Heart left ventricle (tissue), 16 donors: ENCODE measurements at regions not wholly inside any gene's neighbourhood (a gene's known extent, or its start where the extent isn't known, plus 50 kb on each side); places are given as distances from the start of the nearest gene placed in this dataset.

Source experiments
- ATAC-seq, 4 donors: fragments of 200-7000 bp; cut with Tn5 transposase; one replicate each; pipeline ENCODE4 v1.9.1; 2020 to 2022; ENCODE audit warnings: moderate library complexity in 4 of 4, mild to moderate bottlenecking in 3 of 4, moderate number of reproducible peaks in 1 of 4
- DNase-seq, 5 donors: peaks; one replicate each; pipeline ENCODE4 v3.0.0-alpha.2; 2020
- H3K27ac ChIP-seq, 12 donors: fragments of 200-600 bp; sonication (generic) in 4 of 12; one replicate each; pipeline versions ENCODE4 v1.5.0 to v1.8.0; 2016 to 2022; ENCODE audit warnings: mild to moderate bottlenecking in 2 of 12
- H3K27me3 ChIP-seq, 9 donors: fragments of 200-600 bp; sonication (generic) in 2 of 9; one replicate each; pipeline versions ENCODE4 v1.5.1 to v1.8.0; 2016 to 2022; ENCODE audit warnings: mild to moderate bottlenecking in 3 of 9
- H3K36me3 ChIP-seq, 9 donors: fragments of 200-600 bp; sonication (generic) in 2 of 9; one replicate each; pipeline versions ENCODE4 v1.5.0 to v1.8.0; 2018 to 2022; ENCODE audit warnings: mild to moderate bottlenecking in 2 of 9
- H3K4me1 ChIP-seq, 12 donors: fragments of 200-600 bp; sonication (generic) in 4 of 12; one replicate each; pipeline versions ENCODE4 v1.5.0 to v1.8.0; 2016 to 2022; ENCODE audit warnings: mild to moderate bottlenecking in 3 of 12
- H3K4me3 ChIP-seq, 12 donors: fragments of 200-600 bp; sonication (generic) in 4 of 12; one replicate each; pipeline versions ENCODE4 v1.5.0 to v1.8.0; 2017 to 2022; ENCODE audit warnings: mild to moderate bottlenecking in 9 of 12, moderate library complexity in 4 of 12
- H3K9me3 ChIP-seq, 12 donors: fragments of 200-600 bp; sonication (generic) in 4 of 12; one replicate each; pipeline versions ENCODE4 v1.5.0 to v1.8.0; 2016 to 2022; ENCODE audit warnings: mild to moderate bottlenecking in 1 of 12
- POLR2A ChIP-seq, 2 donors: fragments of 450-650 bp; IDR thresholded peaks; one replicate each; pipeline ENCODE4 v1.6.1; 2017; ENCODE audit warnings: antibody characterized with exemption in 2 of 2, mild to moderate bottlenecking in 2 of 2, moderate library complexity in 2 of 2
- WGBS, 4 donors: extraction: QIAGEN DNeasy Blood & Tissue Kit in 2 of 4; methylation state at CpG; one replicate each; pipeline versions ENCODE4 v1.1.5 to v1.1.7; 2013 to 2018; 5-methylcytosine and 5-hydroxymethylcytosine counted together
- intact Hi-C, 10 donors: fragments of 100-400 bp; cut with DNase I; formaldehyde crosslinking; loops; one replicate each; pipeline versions ENCODE4 v1.11.1 to v1.14.2; 2022
- TF ChIP-seq, protein P1 (sequence below), 12 donors: fragments of 200-600 bp; sonication (generic) in 4 of 12; IDR thresholded peaks; one replicate each; pipeline versions ENCODE4 v1.5.0 to v1.8.0; 2018 to 2022; ENCODE audit warnings: antibody characterized with exemption in 12 of 12, mild to moderate bottlenecking in 5 of 12
- donor health status: ischemic (EF 13 %, LVEDD 7.1; RV severe dilation, severe dysfunction).
- donor health status: healthy with polysubstance abuse.
- donor health status: DM: no; HTN: yes; CAD: no.
- donor health status: DM: no; HTN: no; CAD: no.
- donor health status: ischemic (EF 25% LVEDD 6.9; RV normal size, moderate dysfunction).
- donor health status: ischemic (EF 25% LVEDD 5.7; RV mildly dilated, moderate dysfunction).
- donor health status: healthy.
- donor health status: DM: yes; HTN: yes; CAD: no.
- donor health status: ischemic (EF 35%, LVEDD 5.7; RV mildly dilated, moderate dysfunction).
- donor health status: nonischemic (EF 11% LVEDD 7.7; RV severe dilation, severe dysfunction).
- donor health status: DM: yes; HTN: yes; CAD: no.
- donor health status: PGD.
- donor health status: ischemic (EF 29% LVEDD 5.4; RV normal size, mild dysfunction).
- donor health status: nonischemic (EF 23%, LVEDD 6.1; RV moderate dilation, normal function).

DNA sequence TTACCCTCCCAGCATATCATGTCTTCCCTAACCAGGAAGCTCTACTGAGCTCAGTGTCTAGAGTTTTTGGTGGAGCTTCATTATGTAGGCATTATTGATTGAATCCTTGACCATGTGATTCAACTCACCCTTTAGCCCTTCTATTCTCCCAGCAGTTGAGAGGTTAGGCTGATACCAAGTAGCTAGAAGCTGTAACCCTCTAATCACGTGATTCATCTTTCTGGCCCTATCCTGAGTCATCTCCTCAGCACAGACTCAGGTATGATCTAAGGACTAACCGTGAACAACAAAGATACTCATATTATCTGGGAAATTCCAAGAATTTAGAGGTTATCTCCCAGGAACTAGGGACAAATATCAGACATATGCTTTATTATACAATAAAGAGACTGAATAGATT lies 625.5 kb downstream of the JRKL start:
- Histone ChIP-seq H3K36me3 (no peaks in the 10 kb centered on the region), H3K27me3 (no peaks in the 10 kb centered on the region), H3K27ac (no peak overlapping the region), H3K4me3 (no peak overlapping the region), H3K9me3 (no peaks in the 10 kb centered on the region), H3K4me1 (no peaks in the 10 kb centered on the region)
- DNase-seq (no peak), ATAC-seq (no peak)
- WGBS, 4 donors = 71 to 81% (median 78%) methylated on average over 2 of the region's 2 CpGs
- intact Hi-C loops = no loop called here
- TF ChIP-seq, protein P1, sequence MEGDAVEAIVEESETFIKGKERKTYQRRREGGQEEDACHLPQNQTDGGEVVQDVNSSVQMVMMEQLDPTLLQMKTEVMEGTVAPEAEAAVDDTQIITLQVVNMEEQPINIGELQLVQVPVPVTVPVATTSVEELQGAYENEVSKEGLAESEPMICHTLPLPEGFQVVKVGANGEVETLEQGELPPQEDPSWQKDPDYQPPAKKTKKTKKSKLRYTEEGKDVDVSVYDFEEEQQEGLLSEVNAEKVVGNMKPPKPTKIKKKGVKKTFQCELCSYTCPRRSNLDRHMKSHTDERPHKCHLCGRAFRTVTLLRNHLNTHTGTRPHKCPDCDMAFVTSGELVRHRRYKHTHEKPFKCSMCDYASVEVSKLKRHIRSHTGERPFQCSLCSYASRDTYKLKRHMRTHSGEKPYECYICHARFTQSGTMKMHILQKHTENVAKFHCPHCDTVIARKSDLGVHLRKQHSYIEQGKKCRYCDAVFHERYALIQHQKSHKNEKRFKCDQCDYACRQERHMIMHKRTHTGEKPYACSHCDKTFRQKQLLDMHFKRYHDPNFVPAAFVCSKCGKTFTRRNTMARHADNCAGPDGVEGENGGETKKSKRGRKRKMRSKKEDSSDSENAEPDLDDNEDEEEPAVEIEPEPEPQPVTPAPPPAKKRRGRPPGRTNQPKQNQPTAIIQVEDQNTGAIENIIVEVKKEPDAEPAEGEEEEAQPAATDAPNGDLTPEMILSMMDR (IDR thresholded peaks at IDR 0.05) = no peak
- TF ChIP-seq POLR2A (IDR thresholded peaks at IDR 0.05) = no peak

DNA sequence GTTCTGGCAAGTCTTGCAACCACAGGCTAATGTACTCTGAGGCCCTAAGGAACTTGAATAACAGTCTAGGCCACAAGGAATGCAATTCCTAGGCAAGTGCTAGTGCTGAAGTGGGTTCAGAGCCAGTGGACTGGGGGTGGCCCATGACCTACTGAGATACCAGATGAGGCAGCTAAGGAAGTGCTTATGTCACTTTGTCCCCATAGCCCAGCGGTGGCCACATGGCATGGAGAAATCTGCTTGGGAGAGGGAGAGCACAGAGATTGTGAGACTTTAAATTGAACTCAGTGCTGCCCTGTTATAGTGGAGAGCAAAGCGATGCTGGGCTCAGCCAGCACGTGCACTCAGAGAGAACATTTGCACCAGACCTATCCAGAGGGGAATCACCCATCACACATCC lies 629.5 kb downstream of the JRKL start:
- H3K4me1 ChIP-seq = no peaks in the 10 kb centered on the region
- TF ChIP-seq, protein P1 (IDR thresholded peaks at IDR 0.05) = no peak
- no peak for TF ChIP-seq POLR2A (IDR thresholded peaks at IDR 0.05)
- H3K36me3 ChIP-seq = no peaks in the 10 kb centered on the region
- H3K27me3 ChIP-seq = no peaks in the 10 kb centered on the region
- H3K9me3 ChIP-seq = peaks cover 0 to 5% (median 0%) of the 10 kb centered on the region in 12 donors
- intact Hi-C loops = no loop called here
- no peak overlapping the region for H3K27ac ChIP-seq
- H3K4me3 ChIP-seq = no peak overlapping the region
- ATAC-seq = no peak
- 80 to 91% (median 84%) methylated on average over 2 to 3 of the region's 3 CpGs for WGBS, 4 donors
- no peak for DNase-seq

DNA sequence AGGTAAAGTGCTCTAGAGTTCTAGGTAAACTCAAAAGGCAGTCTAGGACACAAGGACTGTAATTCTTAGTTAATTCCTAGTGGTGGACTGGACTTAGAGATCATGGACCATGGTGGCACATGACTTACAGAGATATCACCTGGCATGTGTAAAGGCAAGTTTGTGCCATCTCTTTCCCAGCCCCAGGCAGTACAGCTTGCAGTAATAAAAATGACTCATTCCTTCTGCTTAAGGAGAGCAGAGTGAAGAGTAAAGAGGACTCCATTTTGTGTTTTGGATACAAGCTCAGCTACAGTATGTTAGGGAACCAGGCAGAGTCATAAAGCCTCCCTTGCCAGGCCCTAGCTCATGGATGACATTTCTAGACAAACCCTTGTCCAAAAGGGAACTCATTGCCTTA lies 629.9 kb downstream of the JRKL start:
- H3K36me3 ChIP-seq = no peaks in the 10 kb centered on the region
- H3K27me3 ChIP-seq = no peaks in the 10 kb centered on the region
- no peak overlapping the region for H3K4me3 ChIP-seq
- DNase-seq (no peak), ATAC-seq (no peak)
- H3K4me1 ChIP-seq = no peaks in the 10 kb centered on the region
- H3K9me3 ChIP-seq = peaks cover 0 to 9% (median 0%) of the 10 kb centered on the region in 12 donors
- intact Hi-C loops = no loop called here
- TF ChIP-seq, protein P1 (IDR thresholded peaks at IDR 0.05) = no peak
- no peak for TF ChIP-seq POLR2A (IDR thresholded peaks at IDR 0.05)
- H3K27ac ChIP-seq = no peak overlapping the region

DNA sequence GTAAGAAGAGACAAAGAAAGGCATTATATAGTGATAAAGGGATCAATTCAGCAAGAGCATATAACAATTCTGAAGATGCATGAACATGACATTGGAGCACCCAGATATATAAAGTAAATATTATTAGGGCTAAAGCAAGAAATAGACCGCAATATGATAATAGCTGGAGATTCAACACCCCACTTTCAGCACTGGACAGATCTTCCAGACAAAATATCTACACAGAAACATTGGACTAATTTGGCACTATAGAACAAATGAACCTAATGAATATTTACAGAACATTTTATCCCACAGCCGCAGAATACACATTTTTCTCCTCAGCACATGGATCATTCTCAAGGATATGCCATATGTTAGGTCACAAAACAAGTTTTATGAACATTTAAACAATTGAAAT lies 633.1 kb downstream of the JRKL start:
- WGBS, 4 donors = 82 to 86% (median 82%) methylated on average over 2 of the region's 2 CpGs
- H3K36me3 ChIP-seq = no peaks in the 10 kb centered on the region

More for the DNA sequence above, 633.1 kb downstream of the JRKL start:
- H3K4me1 ChIP-seq = no peaks in the 10 kb centered on the region
- H3K27ac ChIP-seq = no peak overlapping the region
- TF ChIP-seq, protein P1 (IDR thresholded peaks at IDR 0.05) = no peak
- TF ChIP-seq POLR2A (IDR thresholded peaks at IDR 0.05) = no peak
- ATAC-seq (no peak), DNase-seq (no peak)
- intact Hi-C loops = no loop called here
- H3K9me3 ChIP-seq = peaks cover 0 to 18% (median 2%) of the 10 kb centered on the region in 12 donors
- no peaks in the 10 kb centered on the region for H3K27me3 ChIP-seq
- H3K4me3 ChIP-seq = no peak overlapping the region
